Hepatocyte (in vitro differentiated cells): ENCODE measurements at regions not wholly inside any gene's neighbourhood (a gene's known extent, or its start where the extent isn't known, plus 50 kb on each side); places are given as distances from the start of the nearest gene placed in this dataset.

Experiments used
- DNase-seq: peaks from one replicate; pipeline ENCODE4 v3.0.0-alpha.2; 2016; ENCODE audit warnings: low spot score
- H2AFZ ChIP-seq: fragments of 200-600 bp; sonication (generic); 2 replicates; pipeline ENCODE4 v1.6.0; 2016; ENCODE audit warnings: antibody characterized with exemption, mild to moderate bottlenecking
- H3K27ac ChIP-seq: fragments of 200-600 bp; sonication (generic); 2 replicates; pipeline ENCODE4 v1.5.1; 2016; ENCODE audit warnings: mild to moderate bottlenecking
- H3K27me3 ChIP-seq: fragments of 200-600 bp; sonication (generic); 2 replicates; pipeline ENCODE4 v1.6.1; 2016
- H3K36me3 ChIP-seq: fragments of 200-600 bp; sonication (generic); replicated peaks from 2 replicates; pipeline ENCODE4 v1.5.1; 2016; ENCODE audit warnings: low read depth; ENCODE audit not compliant: insufficient read depth
- H3K4me1 ChIP-seq: fragments of 200-600 bp; sonication (generic); 2 replicates; pipeline ENCODE4 v1.5.1; 2016; ENCODE audit warnings: mild to moderate bottlenecking, moderate library complexity; ENCODE audit not compliant: insufficient read depth
- H3K4me2 ChIP-seq: fragments of 200-600 bp; sonication (generic); 2 replicates; pipeline ENCODE4 v1.6.0; 2016
- H3K4me3 ChIP-seq: fragments of 200-600 bp; sonication (generic); 2 replicates; pipeline ENCODE4 v1.5.1; 2016; ENCODE audit warnings: mild to moderate bottlenecking
- H3K79me2 ChIP-seq: fragments of 200-600 bp; sonication (generic); 2 replicates; pipeline ENCODE4 v1.6.0; 2017; ENCODE audit warnings: mild to moderate bottlenecking
- H3K9me2 ChIP-seq: fragments of 200-600 bp; sonication (generic); replicated peaks from 2 replicates; pipeline ENCODE4 v1.6.0; 2017; ENCODE audit warnings: mild to moderate bottlenecking; ENCODE audit not compliant: insufficient read depth
- H3K9me3 ChIP-seq: fragments of 200-600 bp; sonication (generic); 2 replicates; pipeline ENCODE4 v1.5.1; 2016; ENCODE audit warnings: low read depth, mild to moderate bottlenecking
- H4K20me1 ChIP-seq: fragments of 200-600 bp; sonication (generic); 2 replicates; pipeline ENCODE4 v1.6.0; 2016; ENCODE audit warnings: mild to moderate bottlenecking; ENCODE audit not compliant: insufficient read depth, poor library complexity, severe bottlenecking
- CTCF ChIP-seq: fragments of 200-600 bp; sonication (generic); IDR thresholded peaks from 2 replicates; pipeline ENCODE4 v1.5.1; 2016; ENCODE audit warnings: antibody characterized with exemption, mild to moderate bottlenecking; ENCODE audit not compliant: poor library complexity
- EZH2 ChIP-seq: fragments of 200-600 bp; sonication (generic); IDR thresholded peaks from 2 replicates; pipeline ENCODE4 v1.6.1; 2016; ENCODE audit warnings: antibody characterized with exemption, mild to moderate bottlenecking, borderline replicate concordance
- EZH2phosphoT487 ChIP-seq: fragments of 200-600 bp; sonication (generic); IDR thresholded peaks from one replicate; pipeline ENCODE4 v1.6.1; 2018; ENCODE audit warnings: antibody characterized with exemption, mild to moderate bottlenecking, low read depth, moderate library complexity; ENCODE audit not compliant: unreplicated experiment, severe bottlenecking
- WGBS: methylation state at CpG from one replicate; pipeline ENCODE4 v1.1.6; 2016; ENCODE audit warnings: low lambda C conversion rate; ENCODE audit errors: missing lambda C conversion rate; 5-methylcytosine and 5-hydroxymethylcytosine counted together

GRCh38 chr11:23590596-23591308 lies 730.5 kb upstream of the CCDC179 start:
- 60% methylated on average over 3 of the region's 3 CpGs for WGBS
- Histone ChIP-seq H2AFZ (no peak overlapping the region), H3K27me3 (no peaks in the 10 kb centered on the region), H3K4me2 (no peak overlapping the region), H4K20me1 (no peaks in the 10 kb centered on the region), H3K4me1 (no peaks in the 10 kb centered on the region), H3K4me3 (no peak overlapping the region), H3K9me2 (no peaks in the 10 kb centered on the region), H3K36me3 (no peaks in the 10 kb centered on the region), H3K9me3 (no peaks in the 10 kb centered on the region), H3K27ac (no peak overlapping the region), H3K79me2 (no peaks in the 10 kb centered on the region)
- no peak for DNase-seq
- TF ChIP-seq CTCF (no peak), EZH2phosphoT487 (no peak), EZH2 (no peak)

- Histone ChIP-seq H2AFZ (no peak overlapping the region), H3K27ac (no peak overlapping the region), H3K4me1 (no peaks in the 10 kb centered on the region), H3K79me2 (no peaks in the 10 kb centered on the region), H3K27me3 (no peaks in the 10 kb centered on the region), H3K36me3 (no peaks in the 10 kb centered on the region), H3K9me3 (no peaks in the 10 kb centered on the region), H3K4me2 (no peak overlapping the region), H4K20me1 (no peaks in the 10 kb centered on the region), H3K9me2 (no peaks in the 10 kb centered on the region), H3K4me3 (no peak overlapping the region)
- TF ChIP-seq EZH2 (no peak), CTCF (no peak), EZH2phosphoT487 (no peak)
- 77% methylated on average over 3 of the region's 3 CpGs for WGBS
- no peak for DNase-seq
These were observed 734.5 kb upstream of the CCDC179 start for GRCh38 chr11:23594755-23595154.

GRCh38 chr11:23604966-23605365 lies 744.7 kb upstream of the CCDC179 start:
- Histone ChIP-seq H3K27me3 (no peaks in the 10 kb centered on the region), H3K27ac (no peak overlapping the region), H3K9me2 (no peaks in the 10 kb centered on the region), H3K4me1 (no peaks in the 10 kb centered on the region), H2AFZ (no peak overlapping the region), H3K4me2 (no peak overlapping the region), H3K9me3 (no peaks in the 10 kb centered on the region), H4K20me1 (no peaks in the 10 kb centered on the region), H3K79me2 (no peaks in the 10 kb centered on the region), H3K4me3 (no peak overlapping the region), H3K36me3 (no peaks in the 10 kb centered on the region)
- DNase-seq = no peak
- WGBS = 82% methylated on average over 3 of the region's 3 CpGs
- TF ChIP-seq CTCF (no peak), EZH2phosphoT487 (no peak), EZH2 (no peak)
